GM12878 (cell line): ENCODE measurements at regions not wholly inside any gene's neighbourhood (a gene's known extent, or its start where the extent isn't known, plus 50 kb on each side); places are given as distances from the start of the nearest gene placed in this dataset.

Source experiments
- ATAC-seq: fragments of 200-7000 bp; cut with Tn5 transposase; 3 replicates; pipeline ENCODE4 v1.9.1; 2020; ENCODE audit warnings: mild to moderate bottlenecking, moderate library complexity
- BruUV-seq: library from RNA; stranded (reverse); fragments of 400-500 nt; replicated peaks from 2 replicates; lab custom pipeline; 2021; lab: Mats Ljungman, UMichigan
- CTCF ChIA-PET: fragments of 300-600 bp; sonication (Branson Sonifier 250); formaldehyde crosslinking; extraction: SDS; loops from one replicate; lab custom pipeline; 2021; ENCODE audit warnings: inconsistent platforms; lab: Yijun Ruan, JAX
- POLR2A ChIA-PET: fragments of 350-600 bp; formaldehyde crosslinking; extraction: SDS; loops from one replicate; lab custom pipeline; 2021; ENCODE audit warnings: inconsistent platforms; lab: Charles Lee
- RAD21 ChIA-PET: fragments of 300-600 bp; sonication (Branson Sonifier 250); formaldehyde crosslinking; loops from one replicate; lab custom pipeline; 2023; ENCODE audit warnings: antibody characterized with exemption; ENCODE audit not compliant: unreplicated experiment; lab: Charles Lee
- SMC1A ChIA-PET: fragments of 300-600 bp; sonication (Branson Sonifier 250); formaldehyde crosslinking; loops from one replicate; lab custom pipeline; 2023; ENCODE audit not compliant: unreplicated experiment, uncharacterized antibody; lab: Charles Lee
- DNase-seq: peaks from one replicate; pipeline ENCODE4 v3.0.0-alpha.2; 2011; ENCODE audit warnings: low read depth, low spot score
- FAIRE-seq: peaks from 3 replicates; lab custom pipeline; 2011; peaks lifted over from hg19 to GRCh38; lab: Jason Lieb, UNC
- H2AFZ ChIP-seq: 2 replicates; pipeline ENCODE4 v1.6.0; 2011; ENCODE audit warnings: low read depth, low read length, control low read depth; ENCODE audit not compliant: control insufficient read depth
- H3K27ac ChIP-seq: 2 replicates; pipeline ENCODE4 v1.5.1; 2011; ENCODE audit warnings: control low read depth; ENCODE audit not compliant: control insufficient read depth, insufficient read depth
- H3K27me3 ChIP-seq, 2 experiments: replicated peaks in 1 of 2; 2 replicates each; pipeline versions ENCODE4 v1.6.0 to v1.6.1; 2011; ENCODE audit warnings: low read length in 1 of 2; ENCODE audit not compliant: control insufficient read depth in 2 of 2, insufficient read depth in 2 of 2
- H3K36me3 ChIP-seq, 2 experiments: 2 replicates each; pipeline ENCODE4 v1.5.1; 2011; ENCODE audit warnings: low read length in 1 of 2; ENCODE audit not compliant: control insufficient read depth in 2 of 2, insufficient read depth in 2 of 2
- H3K4me1 ChIP-seq: 2 replicates; pipeline ENCODE4 v1.6.1; 2011; ENCODE audit warnings: mild to moderate bottlenecking, low read length, moderate library complexity, mixed read lengths; ENCODE audit not compliant: control insufficient read depth, insufficient read depth
- H3K4me2 ChIP-seq: 2 replicates; pipeline ENCODE4 v1.6.0; 2011; ENCODE audit warnings: control low read depth; ENCODE audit not compliant: control insufficient read depth, insufficient read depth
- H3K4me3 ChIP-seq: fragments of 200-600 bp; sonication (generic); 2 replicates; pipeline ENCODE4 v1.5.1; 2016
- H3K79me2 ChIP-seq: 2 replicates; pipeline ENCODE4 v1.6.0; 2011; ENCODE audit warnings: low read length; ENCODE audit not compliant: control insufficient read depth, insufficient read depth
- H3K9ac ChIP-seq: 2 replicates; pipeline ENCODE4 v1.8.0; 2011; ENCODE audit warnings: low read length, control low read depth, mixed read lengths; ENCODE audit not compliant: control insufficient read depth, insufficient read depth
- H3K9me3 ChIP-seq: replicated peaks from 3 replicates; pipeline ENCODE4 v1.5.1; 2011; ENCODE audit warnings: mild to moderate bottlenecking, low read length; ENCODE audit not compliant: control insufficient read depth, insufficient read depth
- H4K20me1 ChIP-seq: 2 replicates; pipeline ENCODE4 v1.6.0; 2011; ENCODE audit not compliant: control insufficient read depth, insufficient read depth
- BHLHE40 ChIP-seq, 2 experiments: fragments of 450-650 bp in 1 of 2; IDR thresholded peaks; 2 replicates each; pipeline ENCODE4 v1.6.1; 2011 to 2017; ENCODE audit warnings: low read depth in 2 of 2, borderline replicate concordance in 1 of 2, improper control_type of control experiment in 1 of 2, low read length in 1 of 2, mild to moderate bottlenecking in 1 of 2
- BRCA1 ChIP-seq: IDR thresholded peaks from 2 replicates; pipeline ENCODE4 v1.6.1; 2011; ENCODE audit warnings: low read depth, low read length, improper control_type of control experiment
- CREB1 ChIP-seq: IDR thresholded peaks from 2 replicates; pipeline ENCODE4 v1.6.1; 2012; ENCODE audit warnings: low read depth, mild to moderate bottlenecking, inconsistent platforms
- FOXM1 ChIP-seq: IDR thresholded peaks from 2 replicates; pipeline ENCODE4 v1.6.1; 2012; ENCODE audit warnings: low read depth, mild to moderate bottlenecking, inconsistent platforms, low read length, moderate library complexity
- PAX5 ChIP-seq: IDR thresholded peaks from 2 replicates; pipeline ENCODE4 v1.6.1; 2011; ENCODE audit warnings: low read depth, low read length, borderline replicate concordance
- RAD51 ChIP-seq: fragments of 450-650 bp; IDR thresholded peaks from 2 replicates; pipeline ENCODE4 v1.6.1; 2016; ENCODE audit warnings: moderate library complexity, mild to moderate bottlenecking, inconsistent platforms
- REST ChIP-seq: IDR thresholded peaks from 2 replicates; pipeline ENCODE4 v1.6.1; 2012; ENCODE audit warnings: mild to moderate bottlenecking, low read depth, low read length
- RFX5 ChIP-seq: IDR thresholded peaks from 2 replicates; pipeline ENCODE4 v1.6.1; 2011; ENCODE audit warnings: low read depth, low read length, improper control_type of control experiment
- ZBED1 ChIP-seq: IDR thresholded peaks from 2 replicates; pipeline ENCODE4 v1.6.1; 2016; ENCODE audit warnings: borderline replicate concordance
- ZNF217 ChIP-seq: fragments of 450-650 bp; IDR thresholded peaks from 2 replicates; pipeline ENCODE4 v1.6.1; 2017; ENCODE audit warnings: antibody characterized with exemption, mild to moderate bottlenecking
- ZNF24 ChIP-seq: fragments of 450-650 bp; IDR thresholded peaks from 2 replicates; pipeline ENCODE4 v1.6.1; 2017; ENCODE audit warnings: antibody characterized with exemption, mild to moderate bottlenecking
- WGBS: methylation state at CpG from one replicate; pipeline ENCODE4 v1.1.6; 2016; ENCODE audit warnings: low lambda C conversion rate; ENCODE audit not compliant: insufficient replicate concordance, insufficient coverage; ENCODE audit errors: missing lambda C conversion rate; 5-methylcytosine and 5-hydroxymethylcytosine counted together
- in situ Hi-C: fragments of 300-500 bp; cut with MboI; formaldehyde crosslinking; loops from 9 replicates; pipeline ENCODE4 v1.14.3; 2018; ENCODE audit warnings: mixed read lengths
- intact Hi-C: fragments of 100-400 bp; cut with micrococcal nuclease; formaldehyde crosslinking; loops from one replicate; pipeline ENCODE4 v1.14.2; 2022; ENCODE audit not compliant: unreplicated experiment

DNA sequence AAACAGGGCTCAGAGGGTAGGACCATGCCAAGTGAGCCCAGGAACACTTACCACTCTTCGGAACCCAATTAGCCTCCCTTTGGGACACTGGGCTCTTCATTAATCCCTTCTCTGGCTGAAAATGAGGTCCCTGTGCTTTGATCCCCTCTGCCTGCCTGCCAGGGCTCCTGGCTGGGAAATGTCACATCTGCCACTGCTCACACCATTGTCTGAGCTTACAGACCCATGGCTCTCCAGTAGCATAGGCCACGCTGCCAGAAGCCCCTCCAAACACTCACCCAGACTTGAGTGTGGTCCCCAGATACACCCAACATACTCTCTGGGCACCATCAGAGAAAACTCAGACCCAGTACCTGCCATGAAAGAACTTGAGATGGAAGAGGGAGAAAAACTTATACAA lies 287.3 kb downstream of the XXYLT1 start:
- no peak overlapping the region for H3K9ac ChIP-seq
- ChIA-PET RAD21 (no interaction called here), POLR2A (no interaction called here), SMC1A (no interaction called here), CTCF (no interaction called here)
- H3K27ac ChIP-seq = no peak overlapping the region
- no peak for DNase-seq
- H3K27me3 ChIP-seq = no peaks in the 10 kb centered on the region; a peak in 3 of 4 replicates
- ATAC-seq = no peak
- H3K4me1 ChIP-seq = no peaks in the 10 kb centered on the region
- 43% methylated on average over 2 of the region's 2 CpGs for WGBS
- no peaks in the 10 kb centered on the region for H3K79me2 ChIP-seq
- H4K20me1 ChIP-seq = no peaks in the 10 kb centered on the region
- no peak overlapping the region for H2AFZ ChIP-seq
- TF ChIP-seq BRCA1 (no peak), RAD51 (no peak), RFX5 (no peak), CREB1 (no peak), ZBED1 (no peak), PAX5 (no peak), REST (no peak), BHLHE40 (IDR thresholded peaks at IDR 0.05; ENCODE audit: borderline replicate concordance in 1 of 2, low read depth in 2 of 2, low read length in 1 of 2) (no peak), FOXM1 (no peak), ZNF217 (no peak), ZNF24 (no peak)
- no TSS peak for BruUV-seq
- intact Hi-C loops (no loop called here), in situ Hi-C loops (no loop called here)
- FAIRE-seq = no peak
- H3K36me3 ChIP-seq = no peaks in the 10 kb centered on the region
- no peak overlapping the region for H3K4me3 ChIP-seq
- H3K4me2 ChIP-seq = no peak overlapping the region
- no peaks in the 10 kb centered on the region for H3K9me3 ChIP-seq
